K562 (cell line): ENCODE measurements at regions not wholly inside any gene's neighbourhood (a gene's known extent, or its start where the extent isn't known, plus 50 kb on each side); places are given as distances from the start of the nearest gene placed in this dataset.

Experiments used
- ATAC-seq: fragments of 200-7000 bp; cut with Tn5 transposase; 3 replicates; pipeline ENCODE4 v1.9.1; 2020; ENCODE audit warnings: moderate library complexity
- BruUV-seq: library from RNA; stranded (reverse); fragments of 400-500 nt; replicated peaks from 2 replicates; lab custom pipeline; 2021; lab: Mats Ljungman, UMichigan
- CTCF ChIA-PET: fragments of 300-600 bp; formaldehyde crosslinking; extraction: SDS; loops from one replicate; lab custom pipeline; 2021; ENCODE audit warnings: low intra/inter-chr PET ratio; lab: Yijun Ruan, JAX
- POLR2A ChIA-PET: fragments of 300-600, 350-650 bp; sonication (Branson Sonifier 250); formaldehyde crosslinking; extraction: SDS; loops from one replicate; lab custom pipeline; 2021; ENCODE audit warnings: antibody characterized with exemption, inconsistent platforms; lab: Yijun Ruan, JAX
- DNase-seq, 4 experiments: peaks; one replicate each; pipeline versions ENCODE4 v3.0.0 to v3.0.0-alpha.2; 2011 to 2018; ENCODE audit warnings: low spot score in 3 of 4, mixed read lengths in 3 of 4; ENCODE audit errors: extremely low read depth in 1 of 4
- FAIRE-seq: peaks from 2 replicates; lab custom pipeline; 2011; peaks lifted over from hg19 to GRCh38; lab: Jason Lieb, UNC
- H2AFZ ChIP-seq: 2 replicates; pipeline ENCODE4 v1.6.0; 2011; ENCODE audit warnings: low read depth, low read length, control low read depth, inconsistent platforms
- H3K27ac ChIP-seq: fragments of 200-600 bp; 3 replicates; pipeline ENCODE4 v1.8.0; 2011; ENCODE audit warnings: low read depth, mild to moderate bottlenecking, control low read depth, inconsistent platforms, low read length, moderate library complexity, mixed read lengths; ENCODE audit errors: extremely low read depth
- H3K27me3 ChIP-seq, 2 experiments: fragments of 300-600 bp in 1 of 2; 2 replicates in 1 of 2; 3 replicates in 1 of 2; pipeline versions ENCODE4 v1.6.0 to v1.8.0; 2011; ENCODE audit warnings: inconsistent platforms in 2 of 2, low read length in 2 of 2, mild to moderate bottlenecking in 1 of 2, mixed read lengths in 1 of 2, moderate library complexity in 1 of 2; ENCODE audit not compliant: control insufficient read depth in 2 of 2, insufficient read depth in 2 of 2
- H3K36me3 ChIP-seq: fragments of 300-600 bp; 3 replicates; pipeline ENCODE4 v1.8.0; 2011; ENCODE audit warnings: mild to moderate bottlenecking, low read length, inconsistent platforms; ENCODE audit not compliant: control insufficient read depth, insufficient read depth
- H3K4me1 ChIP-seq, 2 experiments: fragments of 200-600 bp in 1 of 2; replicated peaks in 1 of 2; 2 replicates in 1 of 2; 3 replicates in 1 of 2; pipeline versions ENCODE4 v1.5.1 to v1.8.0; 2011; ENCODE audit warnings: inconsistent platforms in 2 of 2, low read length in 2 of 2, mild to moderate bottlenecking in 1 of 2, mixed read lengths in 1 of 2, moderate library complexity in 1 of 2; ENCODE audit not compliant: control insufficient read depth in 2 of 2, insufficient read depth in 2 of 2
- H3K4me2 ChIP-seq: 2 replicates; pipeline ENCODE4 v1.6.1; 2011; ENCODE audit warnings: low read length, control low read depth, inconsistent platforms, mixed read lengths; ENCODE audit not compliant: insufficient read depth
- H3K4me3 ChIP-seq: fragments of 200-600 bp; sonication (generic), shearing (Covaris generic); 2 replicates; pipeline ENCODE4 v1.5.1; 2016; ENCODE audit warnings: control low read depth, inconsistent platforms
- H3K79me2 ChIP-seq: fragments of 200-600 bp; 3 replicates; pipeline ENCODE4 v1.8.0; 2011; ENCODE audit warnings: low read length, inconsistent platforms; ENCODE audit not compliant: control insufficient read depth, insufficient read depth
- H3K9ac ChIP-seq, 2 experiments: 2 replicates each; pipeline versions ENCODE4 v1.6.0 to v1.6.1; 2011; ENCODE audit warnings: low read depth in 2 of 2, low read length in 2 of 2, control low read depth in 1 of 2, inconsistent platforms in 1 of 2, mild to moderate bottlenecking in 1 of 2, mixed read lengths in 1 of 2; ENCODE audit not compliant: insufficient read depth in 1 of 2
- H3K9me1 ChIP-seq: one replicate; pipeline ENCODE4 v1.6.0; 2011; ENCODE audit warnings: inconsistent platforms, mild to moderate bottlenecking, low read length, moderate library complexity; ENCODE audit not compliant: control insufficient read depth, insufficient read depth
- H3K9me3 ChIP-seq: replicated peaks from 2 replicates; pipeline ENCODE4 v1.5.1; 2011; ENCODE audit warnings: low read depth, low read length, inconsistent platforms; ENCODE audit not compliant: control insufficient read depth, insufficient read depth
- H4K20me1 ChIP-seq: replicated peaks from 2 replicates; pipeline ENCODE4 v1.6.1; 2011; ENCODE audit warnings: low read length, inconsistent platforms, mixed read lengths; ENCODE audit not compliant: control insufficient read depth, insufficient read depth
- E2F3 ChIP-seq: fragments of 250-450 bp; sonication (Bioruptor Pico); IDR thresholded peaks from 2 replicates; pipeline ENCODE4 v1.4.0; 2020; ENCODE audit warnings: mild to moderate bottlenecking
- ETV5 ChIP-seq: sonication (generic); formaldehyde crosslinking; IDR thresholded peaks from 2 replicates; pipeline ENCODE4 v1.4.0; 2020; ENCODE audit warnings: low read depth, mild to moderate bottlenecking, missing genetic modification reagents
- GMEB1 ChIP-seq: fragments of 250-450 bp; sonication (Bioruptor Pico); IDR thresholded peaks from 2 replicates; pipeline ENCODE4 v1.4.0; 2020; ENCODE audit warnings: mild to moderate bottlenecking
- HINFP ChIP-seq: fragments of 450-650 bp; conservative IDR thresholded peaks from 2 replicates; pipeline ENCODE4 v1.6.1; 2016; ENCODE audit warnings: missing genetic modification characterization, low read depth, mild to moderate bottlenecking, control low read depth, missing compliant biosample characterization
- HMBOX1 ChIP-seq: sonication (generic); IDR thresholded peaks from 2 replicates; pipeline ENCODE4 v1.6.1; 2016
- MTA1 ChIP-seq: fragments of 450-650 bp; IDR thresholded peaks from 2 replicates; pipeline ENCODE4 v1.6.1; 2017; ENCODE audit warnings: borderline replicate concordance
- NR2C1 ChIP-seq, 2 experiments: fragments of 450-650 bp; IDR thresholded peaks; 2 replicates each; pipeline ENCODE4 v1.6.1; 2017; ENCODE audit warnings: mild to moderate bottlenecking in 2 of 2, antibody characterized with exemption in 1 of 2, inconsistent platforms in 1 of 2, missing compliant biosample characterization in 1 of 2, missing genetic modification characterization in 1 of 2
- THRB ChIP-seq: fragments of 450-650 bp; formaldehyde crosslinking; conservative IDR thresholded peaks from 2 replicates; pipeline ENCODE4 v1.4.0; 2022; ENCODE audit warnings: mild to moderate bottlenecking, missing genetic modification characterization
- ZBTB49 ChIP-seq: sonication (generic); formaldehyde crosslinking; IDR thresholded peaks from 2 replicates; pipeline ENCODE4 v1.8.0; 2022; ENCODE audit warnings: missing genetic modification reagents, mild to moderate bottlenecking, borderline replicate concordance
- ZBTB9 ChIP-seq: fragments of 450-650 bp; formaldehyde crosslinking; IDR thresholded peaks from 2 replicates; pipeline ENCODE4 v1.4.0; 2020; ENCODE audit warnings: mild to moderate bottlenecking, moderate library complexity
- ZNF311 ChIP-seq: fragments of 250-450 bp; sonication (Bioruptor Pico); IDR thresholded peaks from 2 replicates; pipeline ENCODE4 v1.4.0; 2020; ENCODE audit warnings: mild to moderate bottlenecking, moderate library complexity
- ZNF780A ChIP-seq: fragments of 250-450 bp; sonication (Bioruptor Pico); IDR thresholded peaks from 2 replicates; pipeline ENCODE4 v1.5.0; 2021; ENCODE audit warnings: mild to moderate bottlenecking
- in situ Hi-C: fragments of 300-500 bp; cut with MboI; formaldehyde crosslinking; loops from 4 replicates; pipeline ENCODE4 v1.15.0; 2018; ENCODE audit warnings: inconsistent platforms, mixed read lengths
- intact Hi-C: fragments of 100-400 bp; cut with micrococcal nuclease; formaldehyde crosslinking; loops from 2 replicates; pipeline ENCODE4 v1.14.2; 2022

GRCh38 chr2:217282531-217282930 is 422.7 kb upstream of the TNP1 start (continued):
- no peak for TF ChIP-seq ETV5
- no peak for TF ChIP-seq HINFP (tag)

- BruUV-seq, result no TSS peak
- in situ Hi-C loops, result no loop called here
- H3K36me3 ChIP-seq, result no peaks in the 10 kb centered on the region
- TF ChIP-seq HMBOX1 (no peak), E2F3 (CRISPR knock-in tag) (no peak), THRB (CRISPR knock-in tag) (no peak), ZNF780A (CRISPR knock-in tag) (no peak), ZBTB9 (CRISPR knock-in tag) (no peak), NR2C1 (IDR thresholded peaks at IDR 0.05) (no peak), NR2C1 (tag; IDR thresholded peaks at IDR 0.05) (no peak), GMEB1 (no peak), MTA1 (no peak), ZBTB49 (CRISPR knock-in tag) (no peak), ZNF311 (no peak)
Measured at GRCh38 chr2:217279556-217279955, 419.7 kb upstream of the TNP1 start.

More at GRCh38 chr2:217279556-217279955, 419.7 kb upstream of the TNP1 start:
- Histone ChIP-seq H2AFZ (no peak overlapping the region), H3K9ac (no peak overlapping the region), H3K27ac (no peak overlapping the region), H3K27me3 (0 out of 5 replicates have a peak, but pooled peaks cover 0 to 4% of the 10 kb centered on the region in 2 experiments), H3K4me1 (no peaks in the 10 kb centered on the region), H3K4me3 (no peak overlapping the region), H3K9me3 (no peaks in the 10 kb centered on the region), H4K20me1 (no peaks in the 10 kb centered on the region), H3K9me1 (no peaks in the 10 kb centered on the region), H3K79me2 (no peaks in the 10 kb centered on the region), H3K4me2 (no peak overlapping the region)
- intact Hi-C loops, result no loop called here
- ChIA-PET POLR2A (interaction anchor here (0.8 to 1.4 kb wide), 2 partner anchors 10 to 25 kb away, joined by 3 to 4 read pairs; no protein-coding TSS in a partner anchor), CTCF (no interaction called here)
- no peak for DNase-seq
- FAIRE-seq, result no peak
- no peak for ATAC-seq
